HG03575 (cell line): ENCODE measurements at regions not wholly inside any gene's neighbourhood (a gene's known extent, or its start where the extent isn't known, plus 50 kb on each side); places are given as distances from the start of the nearest gene placed in this dataset.

Experiments
- ATAC-seq: cut with Tn5 transposase; IDR thresholded peaks from one replicate; pipeline ENCODE4 v1.9.1; 2021; ENCODE audit not compliant: unreplicated experiment, insufficient number of reproducible peaks, low FRiP score; ENCODE audit errors: extremely low read depth

DNA sequence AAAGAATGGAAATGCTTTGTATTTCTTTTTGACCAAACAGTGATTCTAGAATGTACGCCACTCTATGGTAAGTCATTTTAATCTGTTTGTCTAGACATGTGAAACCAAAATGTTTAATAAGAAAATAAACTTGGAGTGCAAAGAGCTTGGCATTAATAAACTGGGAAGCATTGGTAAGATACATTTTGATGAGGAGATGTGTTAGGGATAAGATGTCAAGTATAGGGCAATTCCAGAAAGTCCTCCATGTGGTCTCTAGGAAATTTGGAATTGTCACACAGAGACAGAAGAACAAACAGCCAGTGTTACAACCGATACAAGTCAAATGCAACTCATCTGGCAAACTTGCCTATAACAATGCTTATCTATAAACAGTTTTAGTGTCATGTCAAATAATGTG is 410.7 kb upstream of the SEMA3A start:
- ATAC-seq, result no peak

DNA sequence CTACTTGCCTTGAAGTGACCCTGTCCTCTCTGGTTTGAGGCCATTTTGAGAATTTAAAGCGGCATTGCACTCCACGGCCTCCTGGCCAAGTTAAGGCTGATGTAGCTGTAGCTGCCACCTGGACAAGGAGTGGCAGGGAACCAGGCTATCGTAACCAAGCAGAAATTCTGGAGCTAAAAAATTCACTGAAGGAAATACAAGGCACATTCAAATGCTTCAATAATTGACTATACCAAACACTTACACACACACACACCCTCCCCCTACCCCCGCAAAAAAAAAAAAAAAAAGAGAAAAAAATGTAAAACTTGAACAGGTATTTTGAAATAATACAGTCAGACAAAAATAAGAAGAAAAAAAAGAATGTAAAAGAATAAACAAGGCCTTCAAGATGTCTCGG is 409.0 kb upstream of the SEMA3A start:
- ATAC-seq, result no peak

DNA sequence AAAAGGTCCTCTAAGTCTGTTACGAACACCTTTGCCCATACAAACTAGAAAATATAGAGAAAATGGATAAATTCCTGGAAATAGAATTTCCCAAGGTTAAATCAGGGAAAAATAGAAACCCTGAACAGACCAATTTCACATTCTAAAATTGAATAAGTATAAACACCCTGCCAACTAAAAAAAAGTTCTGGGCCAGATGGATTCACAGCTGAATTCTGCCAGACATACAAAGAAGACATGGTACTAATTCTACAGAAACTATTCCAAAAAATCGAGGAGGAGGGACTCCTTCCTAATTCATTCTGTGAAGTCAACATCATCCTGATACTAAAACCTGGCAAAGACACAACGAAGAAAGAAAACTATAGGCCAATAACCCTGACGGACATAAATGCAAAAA is 400.4 kb upstream of the SEMA3A start:
- ATAC-seq, result no peak

DNA sequence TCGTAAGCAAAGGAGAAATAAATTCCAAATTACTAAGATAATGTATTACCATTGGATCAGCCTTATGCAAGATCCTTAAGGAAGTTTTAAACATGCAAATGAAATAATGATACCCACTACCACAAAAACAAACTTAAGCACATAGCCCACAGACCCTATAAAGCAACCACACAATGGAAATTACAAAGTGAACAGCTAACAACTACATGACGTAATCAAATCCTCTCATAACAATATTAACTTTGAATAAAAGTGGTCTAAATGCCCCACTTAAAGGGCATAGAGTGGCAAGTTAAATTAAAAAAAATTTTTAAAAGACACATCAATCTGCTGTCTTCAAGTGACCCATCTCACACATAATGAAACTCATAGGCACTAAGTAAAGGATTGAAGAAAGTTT is 397.3 kb upstream of the SEMA3A start:
- ATAC-seq, result no peak

DNA sequence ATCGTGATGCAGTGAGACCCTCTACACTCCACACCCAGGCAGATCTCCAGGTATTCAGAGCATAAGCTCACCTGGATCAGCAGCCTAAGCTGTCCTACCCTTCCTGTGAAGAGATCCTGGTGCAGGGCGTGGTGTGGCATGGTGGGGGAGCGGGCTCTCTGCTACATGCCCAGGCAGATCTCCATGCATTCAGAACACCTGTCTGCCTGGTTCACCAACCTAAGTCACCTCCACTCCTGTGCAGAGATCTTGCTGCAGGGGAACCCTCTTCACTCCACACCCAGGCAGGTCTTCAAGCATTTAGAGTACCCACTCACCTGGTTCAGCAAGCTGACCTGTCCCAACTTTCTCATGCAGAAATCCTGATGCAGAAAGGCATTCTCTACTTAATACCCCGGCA is 394.4 kb upstream of the SEMA3A start:
- no peak for ATAC-seq

DNA sequence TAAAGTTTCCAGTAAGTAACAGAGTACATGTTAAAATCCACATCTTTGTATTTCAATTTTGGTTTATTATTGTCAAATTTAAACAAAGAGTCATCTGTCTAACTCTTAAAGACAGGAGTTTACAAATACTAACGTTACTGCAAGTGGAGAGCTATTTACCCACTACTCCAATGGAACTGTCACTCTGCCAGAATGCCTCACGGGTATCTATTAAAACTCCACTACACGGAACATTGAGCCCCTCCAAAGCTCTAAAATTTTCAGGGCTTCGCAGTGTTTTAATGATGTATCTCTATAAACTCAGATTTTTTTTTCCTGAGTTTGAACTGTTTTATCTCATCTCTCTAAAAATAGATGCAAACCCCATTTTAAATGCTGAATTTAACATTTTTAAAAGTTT is 388.7 kb upstream of the SEMA3A start:
- no peak for ATAC-seq

DNA sequence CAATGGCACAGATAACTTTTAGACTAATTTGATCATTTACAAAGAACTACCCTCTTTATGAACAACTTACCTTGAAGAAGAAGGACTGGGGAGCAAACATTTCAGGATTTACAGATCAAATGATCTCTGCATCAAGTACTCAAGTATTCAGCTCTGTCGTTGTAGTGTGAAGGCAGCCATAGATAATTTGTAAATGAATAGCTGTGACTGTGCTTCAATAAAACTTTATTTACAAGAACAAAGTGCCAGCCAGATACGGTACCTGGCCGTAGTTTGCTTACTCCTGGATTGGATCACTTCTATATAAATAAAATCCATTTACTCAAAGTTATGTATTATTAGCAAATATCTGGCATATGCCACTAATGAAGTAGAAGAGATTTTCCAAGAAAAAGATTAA is 388.2 kb upstream of the SEMA3A start:
- ATAC-seq, result no peak

DNA sequence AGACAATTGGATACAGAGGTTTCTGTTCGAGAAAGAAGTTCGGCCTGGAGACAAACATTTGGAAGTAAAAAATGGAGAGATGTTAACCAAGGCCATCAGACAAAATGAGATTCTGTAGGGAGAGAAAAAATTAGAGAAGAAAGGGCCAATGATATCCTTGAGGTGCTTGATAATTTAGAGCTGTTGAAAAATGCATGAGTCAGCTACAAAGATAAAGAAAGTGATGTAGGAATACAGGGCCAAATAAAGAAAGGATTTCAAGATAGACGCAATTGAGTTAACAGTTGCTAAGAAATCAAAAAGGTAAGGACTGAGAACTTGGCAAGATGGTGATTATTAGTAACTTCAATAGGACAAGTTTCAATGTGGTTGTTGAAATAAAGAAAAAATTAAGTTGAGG is 384.2 kb upstream of the SEMA3A start:
- ATAC-seq, result no peak

DNA sequence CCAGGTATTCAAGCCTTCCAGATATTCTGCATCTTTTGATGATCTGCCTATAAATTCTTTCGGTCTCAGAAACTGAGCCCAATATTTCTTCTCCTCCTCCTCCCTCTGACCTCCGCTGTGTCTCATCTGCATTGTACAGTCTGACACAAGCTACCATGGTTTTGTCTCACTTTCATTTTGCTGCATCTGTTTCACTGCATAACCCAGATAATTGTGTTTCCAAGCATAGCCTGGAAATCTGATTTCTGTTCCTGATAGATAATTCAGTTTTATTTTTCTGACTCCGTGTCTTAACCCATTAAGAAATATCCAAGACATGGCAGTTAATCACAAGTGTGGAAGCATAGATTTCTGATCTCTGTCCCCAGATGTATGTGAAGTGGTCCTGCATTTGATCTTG is 374.2 kb upstream of the SEMA3A start:
- no peak for ATAC-seq

DNA sequence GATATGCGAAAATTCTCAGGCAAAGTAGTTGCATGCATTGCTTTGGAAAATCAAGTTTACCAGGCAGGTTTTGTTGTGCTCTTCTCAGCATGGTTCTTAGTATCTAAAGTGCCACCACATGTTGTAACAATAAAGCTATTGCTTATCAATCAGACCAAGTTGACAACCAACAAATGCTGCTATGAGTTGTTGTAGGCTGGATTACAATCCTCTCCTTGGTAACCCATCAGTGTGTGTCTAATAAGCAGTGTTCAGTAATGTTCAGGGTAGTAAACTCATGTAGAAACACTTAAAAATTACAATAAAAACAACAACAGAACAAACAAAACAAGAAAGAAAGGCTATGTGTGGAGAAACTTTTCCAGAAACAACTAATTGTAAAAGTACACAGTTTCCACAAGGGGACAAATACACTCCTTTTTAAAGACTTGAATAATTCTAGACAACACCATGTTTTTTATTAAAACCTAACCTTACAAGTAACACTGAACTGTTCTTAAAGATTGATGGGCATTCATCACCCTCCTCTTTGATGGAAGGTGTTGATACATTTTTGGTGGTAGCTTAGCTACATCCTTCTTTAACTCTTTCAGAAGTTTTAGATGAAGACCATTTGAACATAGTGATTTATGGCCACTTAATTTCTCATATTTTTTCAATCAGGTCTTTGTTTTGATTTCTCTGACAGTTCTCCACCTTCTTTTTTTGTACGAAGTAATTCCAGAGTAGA is 370.9 kb upstream of the SEMA3A start:
- no peak for ATAC-seq

DNA sequence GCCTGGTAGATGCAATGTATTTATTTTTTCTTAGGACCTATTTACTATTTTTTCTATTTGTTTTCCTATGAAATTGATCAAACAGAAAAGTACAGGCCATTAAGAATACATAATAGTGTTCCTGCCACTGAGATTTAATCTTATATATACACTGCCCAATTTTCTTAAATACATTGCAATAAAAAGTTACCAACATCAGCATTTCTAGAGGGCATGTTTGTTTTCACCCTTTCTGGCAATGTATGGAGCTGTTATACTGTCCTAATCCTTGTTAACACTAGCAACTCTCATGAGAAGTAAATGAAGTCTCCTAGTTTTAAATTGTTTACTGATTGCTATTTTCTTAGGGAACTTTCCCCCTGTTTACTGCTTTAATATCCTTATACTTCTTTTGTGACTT is 359.1 kb upstream of the SEMA3A start:
- no peak for ATAC-seq

DNA sequence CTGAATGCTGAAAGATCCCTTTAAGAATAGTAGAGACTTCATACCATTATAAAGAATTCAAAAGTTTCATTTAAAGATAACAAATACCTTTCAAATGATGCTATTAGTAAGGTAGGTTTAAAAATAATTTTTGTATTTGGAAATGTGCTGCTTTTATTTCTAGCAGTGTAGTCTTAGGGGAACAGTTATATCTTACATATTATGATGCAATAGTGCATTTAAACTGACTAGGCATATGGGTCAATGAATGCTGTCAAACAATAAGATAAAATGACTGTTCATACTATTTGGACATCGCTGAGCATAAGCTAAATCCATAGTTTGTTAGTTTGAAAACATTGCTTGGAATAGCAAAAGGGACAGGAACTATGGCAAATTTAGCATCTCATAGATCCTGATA is 354.8 kb upstream of the SEMA3A start:
- ATAC-seq, result no peak

DNA sequence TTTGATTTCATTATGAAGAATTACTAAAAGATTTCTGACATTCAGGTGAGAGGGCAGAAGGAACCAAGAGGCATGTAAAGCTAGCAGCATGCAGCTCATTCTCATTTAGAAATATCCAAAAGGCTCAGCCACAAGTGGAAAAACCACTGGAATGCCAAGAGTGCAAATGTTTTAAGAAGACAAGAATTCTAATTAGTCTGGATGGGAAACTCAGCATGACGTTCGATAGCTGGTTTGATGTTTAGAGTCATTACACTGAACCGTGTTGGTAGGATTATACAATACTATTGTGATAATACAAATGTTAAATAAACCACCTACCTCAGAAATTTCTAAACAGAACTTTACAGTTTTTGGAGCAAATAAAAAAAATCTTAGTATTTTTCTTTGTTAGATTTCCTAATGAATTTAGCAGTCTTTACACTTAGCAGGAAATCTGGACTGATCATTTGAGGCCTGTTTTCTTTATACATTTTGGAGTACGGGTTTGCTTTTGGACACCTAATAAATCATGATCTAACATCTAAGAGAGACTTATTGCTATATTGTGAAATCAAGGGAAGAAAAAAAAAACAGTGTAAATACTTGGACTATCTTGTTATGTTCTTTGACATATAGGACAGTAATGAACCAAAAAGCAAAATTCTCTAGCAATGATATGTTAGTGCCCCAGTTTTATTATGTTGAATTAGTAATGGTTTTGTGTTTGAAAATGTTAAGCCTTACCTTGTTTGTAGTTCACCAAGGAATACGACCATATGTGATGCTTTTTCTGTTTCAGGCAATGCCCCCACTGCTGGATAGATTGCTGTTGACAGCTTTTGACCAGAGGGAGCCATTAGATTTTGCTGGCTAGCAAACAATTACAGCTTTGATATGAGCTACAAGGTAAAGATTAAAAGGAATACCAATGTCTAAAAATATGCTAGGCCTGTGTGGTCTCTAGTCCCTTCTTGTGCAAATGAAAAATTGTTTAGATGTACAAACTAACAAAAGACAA is 354.1 kb upstream of the SEMA3A start:
- no peak for ATAC-seq

DNA sequence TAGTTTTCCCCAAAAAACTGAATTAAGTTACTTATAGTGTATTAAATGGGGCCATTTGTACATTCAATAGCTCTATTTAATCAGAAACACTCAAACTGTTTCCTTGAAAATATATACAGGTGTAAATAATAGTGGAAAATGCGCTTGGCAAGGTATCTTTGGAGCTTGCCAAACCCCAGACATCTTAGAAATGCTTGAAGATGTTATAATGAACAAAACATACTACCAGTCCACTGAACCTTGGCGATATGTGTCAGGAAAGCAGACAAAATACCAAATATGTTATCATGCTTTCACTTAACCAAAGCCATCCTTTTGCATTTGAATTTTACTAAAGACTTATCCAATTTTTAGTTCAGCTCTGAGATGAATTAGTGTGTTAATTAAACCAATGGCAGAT is 352.7 kb upstream of the SEMA3A start:
- no peak for ATAC-seq

DNA sequence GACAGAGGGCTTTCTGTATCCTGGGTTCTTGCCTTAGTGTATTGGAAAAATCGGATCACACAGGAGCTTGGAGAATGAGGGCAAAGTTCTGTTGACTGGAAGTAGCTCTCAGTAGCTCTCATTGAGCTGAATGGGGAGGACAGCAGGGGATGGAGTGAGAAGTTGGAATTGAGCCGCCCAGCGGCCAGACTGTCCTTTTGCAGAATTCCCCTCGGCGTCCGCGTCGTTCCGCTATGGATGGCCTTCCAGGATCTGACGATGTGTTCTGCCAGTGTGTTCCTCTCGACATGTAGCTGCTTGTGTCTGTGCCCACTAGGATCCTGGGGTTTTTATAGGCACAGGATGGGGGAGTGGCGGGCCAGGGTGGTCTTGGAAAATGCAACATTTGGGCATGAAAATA is 351.8 kb upstream of the SEMA3A start:
- ATAC-seq, result no peak

DNA sequence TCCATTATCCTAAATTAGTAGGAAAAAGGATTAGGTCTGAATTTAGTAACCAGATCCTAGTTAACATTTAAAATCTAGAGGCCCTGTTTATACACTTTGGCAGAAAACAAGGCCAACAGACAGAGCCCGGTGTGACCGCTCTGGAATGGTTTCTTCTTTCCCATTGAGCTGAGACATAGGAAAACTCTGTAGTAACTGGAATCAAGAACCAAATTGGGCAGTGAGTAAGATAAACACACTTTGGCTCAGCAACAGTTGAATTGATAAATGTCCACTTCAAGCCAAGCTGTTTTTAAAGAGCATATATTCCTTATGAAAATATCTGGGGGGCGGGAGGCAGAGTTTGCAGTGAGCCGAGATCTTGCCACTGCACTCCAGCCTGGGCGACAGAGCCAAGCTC is 343.7 kb upstream of the SEMA3A start:
- no peak for ATAC-seq

DNA sequence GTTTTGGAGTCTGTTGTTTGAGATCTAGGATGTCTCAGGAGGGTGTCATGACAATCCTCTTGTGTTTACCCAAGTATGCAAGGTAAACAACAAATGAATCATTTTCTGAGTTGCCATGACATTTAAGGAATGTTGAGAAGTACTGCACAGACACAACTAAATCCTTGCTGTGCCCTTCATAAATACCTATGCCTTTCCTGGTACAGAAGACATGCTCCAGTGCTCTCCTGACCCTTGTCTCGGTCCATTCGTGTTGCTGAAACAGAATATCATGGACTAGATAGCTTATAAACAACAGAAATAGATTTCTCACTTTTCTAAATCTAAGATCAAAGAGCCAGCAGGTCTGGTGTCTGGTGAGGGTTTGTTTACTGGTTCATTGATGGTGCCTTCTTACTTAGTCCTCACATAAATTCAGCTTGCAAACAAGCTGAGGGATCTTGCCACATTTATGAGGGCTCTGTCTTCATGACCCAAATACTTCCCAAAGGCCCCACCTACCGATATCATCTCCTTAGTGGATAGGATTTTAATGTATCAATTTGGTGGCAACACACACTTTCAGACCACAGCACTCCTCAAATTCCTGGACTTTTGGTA is 341.8 kb upstream of the SEMA3A start:
- no peak for ATAC-seq

DNA sequence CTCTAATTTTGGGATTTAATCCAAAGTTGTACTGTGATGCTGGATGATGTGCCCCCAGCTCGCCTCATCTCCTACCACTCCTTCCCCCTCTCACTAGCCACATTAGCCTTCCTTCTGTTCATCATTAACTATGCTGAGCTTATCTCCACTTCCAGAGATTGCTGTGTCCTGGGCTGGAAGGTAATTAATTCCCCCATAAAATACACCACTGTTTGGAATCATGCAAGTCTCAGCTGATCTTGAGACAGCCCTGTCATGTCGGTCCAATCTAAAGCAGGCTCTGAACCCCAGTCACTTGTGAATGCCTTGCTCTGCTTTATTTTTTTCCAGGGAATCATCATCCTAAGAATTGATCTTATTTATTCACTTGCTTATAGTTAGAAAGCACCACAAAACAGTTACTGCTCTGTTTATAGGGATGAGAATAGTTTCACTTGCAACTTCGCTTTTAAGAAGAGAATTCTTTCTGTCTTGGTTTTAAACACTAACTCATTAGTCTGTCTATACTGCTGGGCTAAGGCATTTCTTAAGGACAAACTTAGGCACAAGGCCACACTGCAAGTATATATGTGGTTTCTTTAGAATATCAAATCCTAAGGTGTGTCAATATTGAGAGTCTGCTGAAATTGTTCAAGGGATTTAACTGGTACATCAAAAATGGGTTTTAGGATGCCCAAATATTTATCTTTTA is 341.1 kb upstream of the SEMA3A start:
- no peak for ATAC-seq

DNA sequence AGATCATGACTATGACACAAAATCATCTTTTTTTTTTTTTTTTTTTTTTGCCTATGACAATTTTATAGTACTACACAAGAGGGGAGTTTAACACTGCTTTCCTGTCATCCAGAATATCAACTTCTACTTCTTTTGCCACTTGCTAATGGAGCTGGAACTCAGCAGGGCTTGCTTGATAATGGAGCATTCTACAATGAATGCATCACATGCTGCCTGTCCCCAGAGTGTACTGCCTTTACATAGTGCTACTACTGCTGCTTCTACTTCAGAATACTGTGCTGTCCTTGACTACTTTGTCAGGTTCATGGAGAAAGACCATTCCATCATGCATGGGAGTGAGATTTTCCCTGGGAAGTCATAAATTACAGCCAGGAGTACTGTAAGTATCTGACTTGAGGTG is 338.6 kb upstream of the SEMA3A start:
- ATAC-seq, result no peak
